ENCODE measurements at regions not wholly inside any gene's neighbourhood (a gene's known extent, or its start where the extent isn't known, plus 50 kb on each side); places are given as distances from the start of the nearest gene placed in this dataset.

DNA sequence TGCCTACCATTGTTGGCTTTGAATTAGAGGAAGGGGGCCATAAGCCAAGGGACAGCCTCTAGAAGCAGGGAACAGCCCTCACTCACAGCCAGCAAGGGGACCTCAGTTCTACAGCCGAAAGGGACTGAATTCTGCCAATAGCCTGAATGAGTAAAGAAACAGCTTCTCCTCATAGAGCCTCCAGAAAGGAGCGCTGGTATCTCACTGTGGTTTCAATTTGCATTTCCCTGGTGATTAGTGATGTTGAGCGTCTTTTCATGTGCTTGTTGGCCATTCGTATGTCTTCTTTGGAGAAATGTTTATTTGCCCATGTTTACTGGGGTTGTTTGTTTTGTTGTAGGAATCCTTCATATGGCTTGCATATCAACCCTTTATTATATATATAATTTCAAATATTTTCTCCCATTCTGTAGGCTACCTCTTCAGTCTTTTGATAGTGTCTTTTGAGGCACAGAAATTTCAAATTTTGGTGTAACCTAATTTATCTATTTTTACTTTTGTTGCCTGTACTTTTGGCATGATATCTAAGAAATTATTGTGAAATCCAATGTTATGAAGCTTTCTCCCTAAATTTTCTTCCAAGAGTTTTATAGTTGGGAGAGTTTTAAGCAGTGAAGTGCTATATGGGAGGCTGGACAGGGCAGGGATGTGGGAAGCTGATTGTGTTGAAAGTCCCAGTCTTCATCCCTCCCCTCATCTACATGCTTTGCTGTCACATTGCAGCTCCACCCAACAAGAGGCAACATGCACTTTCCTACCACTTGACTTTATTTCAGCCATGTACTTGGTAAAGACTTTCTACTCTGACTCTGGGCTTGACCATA, 57.1 kb upstream of the GPCPD1 start:
- intact Hi-C loops (cut with micrococcal nuclease), result no loop called here

More for the DNA sequence above, 57.1 kb upstream of the GPCPD1 start:
- TF ChIP-seq CBX3 (IDR thresholded peaks at IDR 0.05; ENCODE audit: low read depth) (no peak), ZNF274 (IDR thresholded peaks at IDR 0.05; ENCODE audit: low read depth, low read length) (no peak), POLR2A (IDR thresholded peaks at IDR 0.05; ENCODE audit: borderline replicate concordance, extremely low read depth, insufficient read depth, insufficient read length) (no peak), FOSL1 (IDR thresholded peaks at IDR 0.05; ENCODE audit: low read depth) (no peak), ELF1 (IDR thresholded peaks at IDR 0.05; ENCODE audit: borderline replicate concordance, low read depth) (no peak), TCF7L2 (IDR thresholded peaks at IDR 0.05; ENCODE audit: borderline replicate concordance, extremely low read depth, insufficient read depth, insufficient read length) (no peak), ZBTB33 (IDR thresholded peaks at IDR 0.05; ENCODE audit: extremely low read depth, insufficient replicate concordance, low read length) (no peak), REST (IDR thresholded peaks at IDR 0.05; ENCODE audit: low read depth) (no peak), ATF3 (IDR thresholded peaks at IDR 0.05) (no peak)
- ChIA-PET RAD21 (ENCODE audit: low non-redundant PET in 1 of 2, low total read pairs in 2 of 2, uncharacterized antibody in 2 of 2, unreplicated experiment in 2 of 2) (no interaction called here), POLR2A (no interaction called here), CTCF (no interaction called here)
- no peak overlapping the region for H3K27ac ChIP-seq (ENCODE audit: low read depth, low read length)
- H3K9me2 ChIP-seq (ENCODE audit: insufficient read depth), result no peaks in the 10 kb centered on the region
- no peaks in the 10 kb centered on the region for H4K20me1 ChIP-seq (ENCODE audit: insufficient read depth)
- no peaks in the 10 kb centered on the region for H3K79me2 ChIP-seq (ENCODE audit: insufficient read depth, low read length)
- BruUV-seq (replicated peaks), result no TSS peak
- no peaks in the 10 kb centered on the region for H3K4me1 ChIP-seq (ENCODE audit: control insufficient read depth in 1 of 2, insufficient read depth in 2 of 2, low read length in 2 of 2)
- H3K36me3 ChIP-seq (ENCODE audit: control insufficient read depth in 1 of 2, insufficient read depth in 2 of 2, low read length in 2 of 2), result no peaks in the 10 kb centered on the region
- no peak overlapping the region for H3K4me3 ChIP-seq (replicated peaks in 1 of 2; ENCODE audit: low read depth in 1 of 2, low read length in 2 of 2)
- no peak overlapping the region for H3K4me2 ChIP-seq (ENCODE audit: low read length)
- no peak overlapping the region for H2AFZ ChIP-seq (ENCODE audit: low read depth, low read length, poor library complexity, severe bottlenecking)
- ATAC-seq (no peak), DNase-seq (ENCODE audit: low read depth, low spot score) (no peak)
- no peaks in the 10 kb centered on the region for H3K9me3 ChIP-seq (ENCODE audit: control insufficient read depth in 1 of 2, insufficient read depth in 1 of 2, low read depth in 1 of 2, low read length in 2 of 2)
- no peak overlapping the region for H3K9ac ChIP-seq (ENCODE audit: low read length)
- H3K27me3 ChIP-seq (ENCODE audit: insufficient read depth, low read length), result no peaks in the 10 kb centered on the region

Data from HCT116 (cell line).